Tibial nerve (tissue), 4 donors: ENCODE measurements at regions not wholly inside any gene's neighbourhood (a gene's known extent, or its start where the extent isn't known, plus 50 kb on each side); places are given as distances from the start of the nearest gene placed in this dataset.

ENCODE experiments used
- DNase-seq, 2 donors: peaks; one replicate each; pipeline ENCODE4 v3.0.0-alpha.2; 2019; ENCODE audit warnings: low spot score in 2 of 2
- H3K27ac ChIP-seq, 4 donors: fragments of 200-600 bp; sonication (generic) in 3 of 4; one replicate each; pipeline ENCODE4 v1.5.1; 2017 to 2019; ENCODE audit warnings: mild to moderate bottlenecking in 1 of 4
- H3K27me3 ChIP-seq, 2 donors: fragments of 200-600 bp; sonication (generic) in 1 of 2; one replicate each; pipeline versions ENCODE4 v1.5.1 to v1.6.0; 2017 to 2019
- H3K36me3 ChIP-seq, 3 donors: fragments of 200-600 bp; sonication (generic); one replicate each; pipeline ENCODE4 v1.5.1; 2018 to 2019
- H3K4me1 ChIP-seq, 4 donors: fragments of 200-600 bp; sonication (generic) in 3 of 4; one replicate each; pipeline ENCODE4 v1.5.1; 2017 to 2019
- H3K4me3 ChIP-seq, 4 donors: fragments of 200-600 bp; sonication (generic) in 3 of 4; one replicate each; pipeline ENCODE4 v1.5.1; 2017 to 2019; ENCODE audit warnings: mild to moderate bottlenecking in 1 of 4, moderate library complexity in 1 of 4
- H3K9me3 ChIP-seq, 4 donors: fragments of 200-600 bp; sonication (generic) in 3 of 4; one replicate each; pipeline ENCODE4 v1.5.1; 2017 to 2019
- EP300 ChIP-seq, 2 donors: sonication (generic); formaldehyde crosslinking; IDR thresholded peaks; one replicate each; pipeline ENCODE4 v1.6.1; 2017; ENCODE audit warnings: antibody characterized with exemption in 2 of 2, mild to moderate bottlenecking in 1 of 2
- POLR2A ChIP-seq, 2 donors: fragments of 450-650 bp; IDR thresholded peaks; one replicate each; pipeline ENCODE4 v1.6.1; 2017; ENCODE audit warnings: antibody characterized with exemption in 2 of 2, mild to moderate bottlenecking in 2 of 2, moderate library complexity in 2 of 2
- WGBS, 2 donors: methylation state at CpG; one replicate each; pipeline ENCODE4 v1.1.5; 2018; 5-methylcytosine and 5-hydroxymethylcytosine counted together
- TF ChIP-seq, protein P1 (sequence below), 5 experiments: fragments of 200-600 bp in 3 of 5; fragments of 450-650 bp in 2 of 5; sonication (generic) in 3 of 5; IDR thresholded peaks; one replicate each; pipeline ENCODE4 v1.5.1; 2016 to 2019; ENCODE audit warnings: antibody characterized with exemption in 5 of 5, mild to moderate bottlenecking in 3 of 5, moderate library complexity in 2 of 5

DNA sequence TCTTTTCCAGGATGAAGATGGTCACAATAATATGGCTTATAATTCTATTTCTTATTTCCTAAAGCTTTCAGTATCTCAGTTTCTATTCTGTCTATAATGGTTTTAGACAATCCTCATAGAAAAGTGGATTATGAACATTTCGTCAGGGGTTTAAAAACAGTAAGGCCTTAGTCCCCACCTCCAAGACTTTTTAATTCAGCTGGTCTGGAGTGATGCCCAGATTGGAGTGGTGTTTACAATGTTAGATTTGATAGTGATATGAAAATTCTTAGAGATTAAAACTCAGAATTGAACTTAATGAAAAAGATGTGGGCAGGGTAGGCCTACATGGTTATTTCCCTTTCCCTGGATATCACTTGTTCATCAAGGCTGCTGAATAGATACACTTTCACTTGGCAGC is 1238.3 kb downstream of the SORCS3 start:
- Histone ChIP-seq H3K9me3 (no peaks in the 10 kb centered on the region), H3K36me3 (no peaks in the 10 kb centered on the region), H3K27me3 (no peaks in the 10 kb centered on the region), H3K27ac (no peak overlapping the region), H3K4me3 (no peak overlapping the region), H3K4me1 (no peaks in the 10 kb centered on the region)
- TF ChIP-seq POLR2A (IDR thresholded peaks at IDR 0.05) (no peak), EP300 (IDR thresholded peaks at IDR 0.05) (no peak)
- TF ChIP-seq, protein P1, sequence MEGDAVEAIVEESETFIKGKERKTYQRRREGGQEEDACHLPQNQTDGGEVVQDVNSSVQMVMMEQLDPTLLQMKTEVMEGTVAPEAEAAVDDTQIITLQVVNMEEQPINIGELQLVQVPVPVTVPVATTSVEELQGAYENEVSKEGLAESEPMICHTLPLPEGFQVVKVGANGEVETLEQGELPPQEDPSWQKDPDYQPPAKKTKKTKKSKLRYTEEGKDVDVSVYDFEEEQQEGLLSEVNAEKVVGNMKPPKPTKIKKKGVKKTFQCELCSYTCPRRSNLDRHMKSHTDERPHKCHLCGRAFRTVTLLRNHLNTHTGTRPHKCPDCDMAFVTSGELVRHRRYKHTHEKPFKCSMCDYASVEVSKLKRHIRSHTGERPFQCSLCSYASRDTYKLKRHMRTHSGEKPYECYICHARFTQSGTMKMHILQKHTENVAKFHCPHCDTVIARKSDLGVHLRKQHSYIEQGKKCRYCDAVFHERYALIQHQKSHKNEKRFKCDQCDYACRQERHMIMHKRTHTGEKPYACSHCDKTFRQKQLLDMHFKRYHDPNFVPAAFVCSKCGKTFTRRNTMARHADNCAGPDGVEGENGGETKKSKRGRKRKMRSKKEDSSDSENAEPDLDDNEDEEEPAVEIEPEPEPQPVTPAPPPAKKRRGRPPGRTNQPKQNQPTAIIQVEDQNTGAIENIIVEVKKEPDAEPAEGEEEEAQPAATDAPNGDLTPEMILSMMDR (IDR thresholded peaks at IDR 0.05): no peak
- no peak for DNase-seq
- WGBS, 2 donors: 21 to 44% methylated on average over 1 of the region's 1 CpG

DNA sequence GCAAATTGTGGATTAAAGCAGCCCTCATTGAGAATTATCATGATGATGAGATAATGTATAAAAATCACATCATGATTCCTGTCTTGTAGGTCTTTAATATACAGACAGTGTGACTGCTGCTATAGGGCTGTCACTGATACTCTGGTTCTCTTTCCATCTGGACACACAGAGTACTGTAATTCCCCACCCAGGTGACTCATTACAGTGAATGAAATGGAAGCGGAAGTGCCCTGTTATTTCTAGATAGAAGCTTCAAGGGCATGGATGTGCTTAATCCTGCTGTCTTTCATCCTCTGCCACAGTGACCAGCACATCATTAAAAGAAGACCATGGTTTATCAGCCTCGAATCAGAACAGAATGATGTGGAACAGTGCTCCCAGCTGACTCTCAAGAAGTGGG is 1234.0 kb downstream of the SORCS3 start:
- no peak overlapping the region for H3K27ac ChIP-seq
- 69 to 94% methylated on average over 2 of the region's 2 CpGs for WGBS, 2 donors
- H3K4me1 ChIP-seq: no peaks in the 10 kb centered on the region
- H3K9me3 ChIP-seq: peaks cover 0 to 14% (median 2%) of the 10 kb centered on the region in 4 donors
- no peaks in the 10 kb centered on the region for H3K27me3 ChIP-seq
- no peak for DNase-seq
- no peak for TF ChIP-seq EP300 (IDR thresholded peaks at IDR 0.05)
- no peak for TF ChIP-seq POLR2A (IDR thresholded peaks at IDR 0.05)
- TF ChIP-seq, protein P1 (IDR thresholded peaks at IDR 0.05): no peak
- H3K36me3 ChIP-seq: no peaks in the 10 kb centered on the region
- no peak overlapping the region for H3K4me3 ChIP-seq

DNA sequence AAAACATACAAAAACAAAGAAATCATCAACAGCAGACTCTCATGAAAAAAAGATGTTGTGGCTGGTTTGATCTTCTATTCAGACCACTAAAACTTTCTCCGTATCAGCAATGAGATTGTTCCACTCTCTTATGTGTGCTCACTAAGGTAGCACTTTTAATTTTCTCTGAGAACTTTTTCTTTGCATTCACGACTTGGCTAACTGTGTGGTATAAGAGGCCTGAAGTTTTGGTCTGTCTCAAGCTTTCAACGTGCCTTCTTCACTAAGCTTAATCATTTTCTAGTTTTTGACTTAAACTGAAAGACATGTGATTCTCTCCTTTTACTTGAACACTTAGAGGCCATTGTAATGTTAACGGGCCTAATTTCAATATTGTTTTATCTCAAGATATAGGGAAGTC is 1231.6 kb downstream of the SORCS3 start:
- no peak for DNase-seq
- H3K27me3 ChIP-seq: no peaks in the 10 kb centered on the region
- TF ChIP-seq, protein P1 (IDR thresholded peaks at IDR 0.05): no peak
- TF ChIP-seq EP300 (IDR thresholded peaks at IDR 0.05) (no peak), POLR2A (IDR thresholded peaks at IDR 0.05) (no peak)
- peaks cover 0 to 14% (median 2%) of the 10 kb centered on the region in 4 donors for H3K9me3 ChIP-seq
- no peak overlapping the region for H3K27ac ChIP-seq
- 67 to 71% methylated on average over 4 of the region's 4 CpGs for WGBS, 2 donors
- H3K4me1 ChIP-seq: no peaks in the 10 kb centered on the region
- H3K36me3 ChIP-seq: no peaks in the 10 kb centered on the region
- no peak overlapping the region for H3K4me3 ChIP-seq

DNA sequence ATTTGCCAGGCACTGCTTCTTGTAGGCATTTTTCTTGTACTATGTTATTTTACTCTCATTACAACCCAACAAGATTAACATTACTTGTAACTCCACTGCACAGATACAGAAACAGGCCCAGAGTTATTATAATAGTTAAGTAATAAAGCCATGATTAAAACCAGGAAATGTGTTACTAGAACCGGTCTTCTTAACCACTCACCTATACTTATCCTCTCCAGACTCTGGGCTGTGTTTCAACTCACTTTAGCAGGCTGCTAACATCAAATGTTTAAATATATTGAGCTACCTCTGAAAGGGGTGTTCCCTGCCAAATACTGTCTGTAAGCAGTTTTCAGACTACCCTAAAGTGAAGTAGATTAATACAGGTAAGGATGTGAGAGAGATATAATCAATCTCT is 1227.8 kb downstream of the SORCS3 start:
- no peak overlapping the region for H3K27ac ChIP-seq
- H3K4me3 ChIP-seq: no peak overlapping the region
- H3K36me3 ChIP-seq: no peaks in the 10 kb centered on the region
- H3K4me1 ChIP-seq: no peaks in the 10 kb centered on the region
- peaks cover 0 to 14% (median 2%) of the 10 kb centered on the region in 4 donors for H3K9me3 ChIP-seq
- TF ChIP-seq POLR2A (IDR thresholded peaks at IDR 0.05) (no peak), EP300 (IDR thresholded peaks at IDR 0.05) (no peak)
- TF ChIP-seq, protein P1 (IDR thresholded peaks at IDR 0.05): no peak
- no peak for DNase-seq
- no peaks in the 10 kb centered on the region for H3K27me3 ChIP-seq
- 51 to 87% methylated on average over 1 of the region's 1 CpG for WGBS, 2 donors

DNA sequence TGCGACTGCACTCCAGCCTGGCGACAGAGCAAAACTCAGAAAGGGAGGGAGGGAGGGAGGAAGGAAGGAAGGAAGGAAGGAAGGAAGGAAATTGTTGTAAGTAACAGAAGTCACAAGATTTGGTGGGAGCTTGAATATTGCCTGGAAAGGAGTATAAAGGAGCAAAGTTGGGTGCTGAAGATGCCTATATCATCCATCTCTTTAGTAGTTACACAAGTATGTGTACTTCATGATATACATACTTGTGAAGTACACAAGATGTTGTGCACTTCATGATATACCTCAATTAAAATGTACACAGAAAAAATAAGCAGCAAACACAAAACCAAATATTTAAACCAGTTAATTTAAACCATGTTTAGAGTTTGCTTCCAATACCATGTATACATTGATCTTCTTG is 1223.8 kb downstream of the SORCS3 start:
- DNase-seq: no peak
- TF ChIP-seq EP300 (IDR thresholded peaks at IDR 0.05): no peak
- TF ChIP-seq, protein P1 (IDR thresholded peaks at IDR 0.05): no peak
- H3K4me3 ChIP-seq: no peak overlapping the region
- 94 to 98% methylated on average over 2 of the region's 2 CpGs for WGBS, 2 donors
- H3K9me3 ChIP-seq: no peaks in the 10 kb centered on the region
- no peak overlapping the region for H3K27ac ChIP-seq
- no peaks in the 10 kb centered on the region for H3K36me3 ChIP-seq
- H3K4me1 ChIP-seq: no peaks in the 10 kb centered on the region
- no peaks in the 10 kb centered on the region for H3K27me3 ChIP-seq
